Kidney capillary endothelial cell (primary cell): ENCODE measurements at regions not wholly inside any gene's neighbourhood (a gene's known extent, or its start where the extent isn't known, plus 50 kb on each side); places are given as distances from the start of the nearest gene placed in this dataset.
A peak's percentile ranks its signal among the peaks of the same experiment; 100 is the strongest.

ENCODE experiments used
- DNase-seq: peaks from one replicate; pipeline ENCODE4 v3.0.0-alpha.2; 2018; ENCODE audit warnings: low spot score

DNA sequence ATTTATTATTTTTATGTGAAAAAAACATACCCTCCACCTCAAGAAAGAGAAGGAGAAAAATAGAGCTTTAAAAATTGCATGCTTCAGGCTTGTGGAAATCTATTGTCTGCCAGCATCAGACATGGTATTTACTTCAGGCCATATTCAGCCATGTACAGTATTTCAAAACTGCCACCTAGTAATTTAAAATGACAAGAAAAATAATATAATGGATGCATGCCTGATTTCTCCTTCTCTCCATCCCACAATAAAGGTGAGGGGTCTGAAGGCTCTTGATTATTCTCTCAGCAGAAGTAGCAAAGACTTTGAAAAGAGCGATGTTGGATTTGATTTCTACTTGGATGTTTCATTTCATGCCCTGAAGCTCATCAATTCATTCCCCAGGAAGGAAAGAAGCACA lies 250.7 kb downstream of the TBC1D4 start:
- DNase-seq: no peak

DNA sequence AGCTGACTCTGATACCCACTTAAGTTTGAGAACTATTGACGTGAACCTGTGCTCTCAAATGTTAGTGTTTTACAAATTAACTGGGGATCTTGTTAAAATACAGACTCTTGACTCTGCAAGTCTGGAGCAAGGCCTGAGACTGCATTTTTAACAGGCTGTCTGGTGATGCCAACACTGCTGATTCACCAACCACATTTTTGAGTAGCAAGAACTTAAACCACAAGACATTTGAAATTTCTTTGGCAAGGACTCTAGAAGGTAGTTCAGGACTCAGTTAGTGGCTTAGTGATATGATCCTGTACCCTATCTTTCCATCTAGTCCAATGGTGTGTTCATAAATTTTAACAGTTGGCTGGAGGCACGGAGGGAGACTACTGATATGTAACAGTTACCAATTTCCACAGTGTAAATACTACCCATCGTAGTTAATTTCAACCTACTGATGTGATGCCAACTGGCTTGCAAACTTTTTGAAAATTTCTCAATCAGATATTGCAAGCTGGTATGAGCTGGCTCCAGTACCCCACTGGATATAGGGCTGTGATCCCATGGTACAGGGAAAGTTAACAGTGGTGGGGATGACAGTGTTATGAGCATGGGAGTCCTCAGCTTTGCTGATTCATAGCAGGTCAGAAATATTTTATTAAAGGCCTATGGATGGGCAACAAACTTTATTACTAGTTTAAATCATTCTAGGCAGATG lies 255.1 kb downstream of the TBC1D4 start:
- no peak for DNase-seq

GRCh38 chr13:75226092-75226491 lies 255.9 kb downstream of the TBC1D4 start:
- DNase-seq: no peak

DNA sequence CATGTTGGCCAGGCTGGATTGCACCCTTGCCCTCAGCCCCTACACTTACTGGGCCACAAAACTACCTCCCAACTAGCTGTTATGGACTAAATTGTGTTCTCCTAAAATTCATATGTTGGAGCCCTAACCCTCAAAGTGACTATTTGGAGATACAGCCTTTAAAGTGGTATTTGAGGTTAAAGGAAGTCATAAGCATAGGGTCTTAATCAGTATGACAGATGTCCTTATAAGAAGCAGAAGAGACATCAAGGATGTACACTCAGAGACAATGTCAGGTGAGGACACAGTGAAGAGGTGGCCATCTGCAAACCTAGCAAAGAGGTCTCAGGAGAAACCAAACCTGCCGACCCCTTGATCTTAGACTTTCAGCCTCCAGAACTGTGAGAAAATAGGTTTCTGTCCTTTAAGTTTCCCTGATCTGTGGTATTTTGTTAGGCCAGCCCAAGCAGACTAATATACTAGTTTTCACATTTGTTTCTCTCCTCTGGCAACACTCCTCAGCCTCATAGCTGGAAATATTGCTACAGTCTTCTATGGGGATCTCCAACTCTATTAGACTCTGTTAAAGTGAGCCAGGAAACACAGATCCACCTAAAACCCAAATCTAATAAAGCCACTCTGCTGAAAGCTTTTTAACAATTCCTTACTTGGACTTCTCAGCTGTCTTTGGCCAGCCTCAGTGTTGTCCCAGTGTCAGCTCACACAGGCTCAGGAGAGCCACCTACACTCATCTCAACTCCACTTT lies 256.5 kb downstream of the TBC1D4 start:
- DNase-seq: no peak

- no peak for DNase-seq
Measured at GRCh38 chr13:75224053-75224742, 257.8 kb downstream of the TBC1D4 start.

GRCh38 chr13:75222031-75222430 lies 259.9 kb downstream of the TBC1D4 start:
- DNase-seq: no peak

DNA sequence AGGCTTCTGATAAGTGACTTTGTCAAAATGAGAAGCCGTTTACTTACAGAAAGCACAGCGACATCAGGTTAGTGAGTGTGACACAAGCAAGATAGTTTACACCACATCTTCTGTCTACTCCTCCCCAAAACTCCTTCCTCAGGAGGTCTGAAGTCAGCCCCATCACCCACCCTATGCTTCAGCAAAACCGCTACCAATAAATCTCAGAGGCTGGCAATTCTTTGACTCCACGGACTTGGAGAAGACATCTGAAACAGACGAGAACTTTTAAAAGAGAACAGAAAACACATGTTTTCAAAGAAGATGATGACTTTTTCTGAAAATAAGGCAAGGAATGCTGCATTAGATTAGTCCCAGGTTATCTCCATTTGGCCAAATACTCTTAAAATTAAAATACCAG lies 261.1 kb downstream of the TBC1D4 start:
- DNase-seq: no peak

- DNase-seq: no peak
Measured at GRCh38 chr13:75220238-75220542, 261.8 kb downstream of the TBC1D4 start.

DNA sequence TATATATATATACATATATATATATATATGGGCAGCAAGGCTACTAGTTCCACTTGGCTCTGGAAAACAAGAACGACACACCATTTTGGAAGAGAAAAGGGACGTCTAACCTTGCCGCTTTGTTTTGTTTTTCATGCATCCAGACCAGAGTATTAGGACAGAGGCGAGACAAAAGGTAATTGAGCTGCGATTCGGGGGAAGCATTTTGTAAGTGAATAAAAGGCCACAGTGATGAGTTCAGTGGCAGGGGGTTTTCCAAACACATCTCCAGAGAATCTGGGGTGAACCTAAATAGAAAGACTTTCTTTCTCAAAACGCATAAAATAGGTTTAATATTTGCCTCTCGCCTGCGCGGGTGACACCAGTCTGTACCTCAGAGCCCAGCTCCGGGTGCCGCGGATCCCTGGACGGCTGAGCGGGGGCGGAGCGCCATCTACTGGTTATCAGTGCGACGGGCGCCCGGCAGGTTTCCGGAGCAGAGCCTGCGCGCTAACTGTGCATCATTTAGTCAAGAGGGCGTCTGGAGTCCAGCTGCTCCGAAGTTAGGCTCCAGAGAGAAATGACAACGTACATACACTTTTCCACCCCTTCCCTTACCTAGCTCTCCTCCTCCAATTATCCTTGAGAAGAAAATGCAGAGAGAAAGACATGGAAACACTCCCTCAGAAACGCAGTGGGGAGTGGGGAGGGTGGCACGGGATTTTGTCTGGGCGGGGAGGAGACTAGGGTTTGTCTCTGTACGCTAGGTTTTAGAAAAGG lies 262.3 kb downstream of the TBC1D4 start:
- peak; percentile 61 for DNase-seq

DNA sequence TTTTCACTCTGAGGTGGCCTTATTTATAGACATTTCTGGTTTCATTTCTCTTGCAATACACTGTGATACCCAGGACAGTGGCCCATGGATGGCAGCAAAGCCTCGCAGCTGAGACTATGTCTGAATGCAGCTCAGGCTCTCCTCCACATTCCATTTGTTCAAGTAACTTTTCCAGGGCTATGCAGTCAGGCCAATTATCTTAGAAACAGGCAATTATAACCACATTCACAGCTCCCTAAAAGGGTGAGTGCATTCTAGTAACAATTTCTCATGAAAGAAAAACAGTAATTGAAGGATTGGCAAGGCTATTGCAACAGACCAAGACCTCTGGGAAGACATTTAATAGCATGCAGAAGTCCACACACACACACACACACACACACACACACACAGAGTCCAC lies 264.0 kb downstream of the TBC1D4 start:
- no peak for DNase-seq

GRCh38 chr13:75216038-75216437 lies 265.9 kb downstream of the TBC1D4 start:
- no peak for DNase-seq

- no peak for DNase-seq
Measured at GRCh38 chr13:75214846-75215245, 267.1 kb downstream of the TBC1D4 start.

GRCh38 chr13:75202981-75203380 lies 279.0 kb downstream of the TBC1D4 start:
- no peak for DNase-seq

GRCh38 chr13:75197803-75198202 lies 284.2 kb downstream of the TBC1D4 start:
- no peak for DNase-seq

DNA sequence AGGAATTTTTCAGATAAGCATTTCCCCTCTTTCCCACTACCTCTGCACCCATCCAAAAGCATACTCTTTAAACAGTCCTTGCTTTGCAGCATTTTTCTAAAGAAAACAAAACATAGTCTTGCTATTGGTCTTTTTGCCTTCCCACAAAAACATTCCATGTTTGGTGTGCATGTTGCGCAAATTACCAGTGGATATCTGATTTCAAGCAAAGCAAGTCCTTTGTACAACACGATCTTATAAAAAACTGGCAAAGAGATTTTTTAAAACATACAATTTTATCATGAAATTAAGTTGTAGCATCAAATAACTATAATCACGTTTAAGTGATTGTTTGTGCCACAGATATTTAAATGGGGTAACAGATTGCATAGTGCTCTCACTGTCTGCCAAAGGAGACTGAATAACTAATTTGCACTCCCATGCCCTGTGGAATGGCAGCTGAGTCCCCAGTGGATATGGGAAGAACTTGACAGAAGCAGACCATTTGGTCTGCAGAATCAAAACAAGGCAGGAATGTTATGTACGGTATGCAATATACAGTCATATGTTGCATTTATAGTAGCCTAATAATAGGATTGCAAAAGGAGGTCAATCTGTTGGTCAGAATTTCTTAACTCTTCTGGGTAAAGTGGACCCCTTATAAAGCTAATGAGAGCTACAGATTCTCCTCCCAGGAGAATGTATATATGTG lies 285.7 kb downstream of the TBC1D4 start:
- DNase-seq: no peak

- no peak for DNase-seq
Measured at GRCh38 chr13:75195495-75196146, 286.3 kb downstream of the TBC1D4 start.

GRCh38 chr13:75194717-75195462 lies 287.1 kb downstream of the TBC1D4 start:
- DNase-seq: no peak

GRCh38 chr13:75186379-75186778 lies 295.6 kb downstream of the TBC1D4 start:
- no peak for DNase-seq

GRCh38 chr13:75181906-75182305 lies 300.1 kb downstream of the TBC1D4 start:
- no peak for DNase-seq

DNA sequence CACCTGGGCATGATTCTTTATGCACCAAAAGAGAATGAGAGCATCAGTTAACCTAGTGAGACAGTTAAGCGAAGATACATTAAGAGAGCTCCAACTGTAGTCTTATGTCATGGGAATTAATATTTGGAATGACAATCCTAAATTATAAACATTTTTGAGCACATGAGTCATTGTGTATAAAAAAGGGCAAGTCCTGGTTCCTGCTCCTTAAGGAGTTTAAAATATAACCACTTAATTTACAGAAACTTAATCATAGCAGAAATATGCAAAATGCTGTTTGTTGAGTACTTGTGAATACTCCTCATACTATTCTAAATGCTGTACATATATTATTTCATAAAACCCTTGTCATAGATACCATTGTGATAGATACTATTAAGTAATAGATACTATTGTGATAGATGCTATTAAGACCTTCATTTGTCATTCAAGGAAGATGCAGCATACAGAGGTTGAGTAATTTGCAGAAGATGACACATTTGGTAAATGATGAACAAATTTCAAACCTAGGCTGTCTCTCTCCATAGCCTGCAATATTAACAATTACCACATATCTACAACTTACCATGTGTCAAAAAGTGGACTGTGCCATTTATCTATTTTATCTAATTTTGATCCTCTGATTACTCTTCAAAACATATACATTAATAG lies 301.0 kb downstream of the TBC1D4 start:
- no peak for DNase-seq
